Mucosa of descending colon (tissue), 3 donors: ENCODE measurements at regions not wholly inside any gene's neighbourhood (a gene's known extent, or its start where the extent isn't known, plus 50 kb on each side); places are given as distances from the start of the nearest gene placed in this dataset.
"Not testable (repeated sequence)": the region's sequence is repeated elsewhere in the genome, so short reads cannot be mapped to it uniquely, and the experiment has no call there.

ENCODE experiments used
- ATAC-seq: fragments of 200-7000 bp; cut with Tn5 transposase; one replicate; pipeline ENCODE4 v1.9.1; 2020; ENCODE audit warnings: mild to moderate bottlenecking, moderate library complexity
- DNase-seq, 3 donors: peaks; one replicate each; pipeline ENCODE4 v3.0.0-alpha.2; 2020
- H3K36me3 ChIP-seq: fragments of 200-600 bp; one replicate; pipeline ENCODE4 v1.8.0; 2021; ENCODE audit warnings: low read depth, mild to moderate bottlenecking
- H3K4me1 ChIP-seq: fragments of 200-600 bp; one replicate; pipeline ENCODE4 v1.8.0; 2021; ENCODE audit warnings: low read depth, mild to moderate bottlenecking
- H3K4me3 ChIP-seq: fragments of 200-600 bp; one replicate; pipeline ENCODE4 v1.8.0; 2021; ENCODE audit warnings: mild to moderate bottlenecking
- H3K9me3 ChIP-seq: fragments of 200-600 bp; one replicate; pipeline ENCODE4 v1.8.0; 2021; ENCODE audit warnings: mild to moderate bottlenecking
- CTCF ChIP-seq: fragments of 200-600 bp; IDR thresholded peaks from one replicate; pipeline ENCODE4 v1.8.0; 2022; ENCODE audit warnings: antibody characterized with exemption, mild to moderate bottlenecking
- intact Hi-C, 2 donors: fragments of 100-400 bp; cut with DNase I in 1 of 2; cut with micrococcal nuclease in 1 of 2; formaldehyde crosslinking; loops; one replicate each; pipeline versions ENCODE4 v1.11.0 to v1.11.1; 2022; cut with DNase I, micrococcal nuclease
- donor health status: DM: no; HTN: no; CAD: no; lungs with moderate emphysema.
- donor health status: DM: no; HTN: no; CAD: no.
- donor health status: DM: no; HTN: yes; CAD: no.

GRCh38 chr3:137191951-137192350 is 234.2 kb downstream of the IL20RB start:
- ATAC-seq (no peak), DNase-seq (no peak)
- no peaks in the 10 kb centered on the region for H3K4me1 ChIP-seq
- no peak for TF ChIP-seq CTCF
- H3K36me3 ChIP-seq: no peaks in the 10 kb centered on the region
- H3K4me3 ChIP-seq: no peak overlapping the region
- H3K9me3 ChIP-seq: no peaks in the 10 kb centered on the region
- intact Hi-C loops: no loop called here

GRCh38 chr3:137194301-137194700 is 236.5 kb downstream of the IL20RB start:
- H3K4me3 ChIP-seq: no peak overlapping the region
- H3K36me3 ChIP-seq: no peaks in the 10 kb centered on the region
- intact Hi-C loops: no loop called here
- TF ChIP-seq CTCF: no peak
- DNase-seq: no peak
- no peak for ATAC-seq
- no peaks in the 10 kb centered on the region for H3K9me3 ChIP-seq
- H3K4me1 ChIP-seq: no peaks in the 10 kb centered on the region

- H3K4me1 ChIP-seq, DNase-seq, ATAC-seq, intact Hi-C loops, H3K36me3 ChIP-seq, H3K4me3 ChIP-seq, H3K9me3 ChIP-seq: not testable (repeated sequence)
Measured at GRCh38 chr3:137198374-137198773, 240.6 kb downstream of the IL20RB start.

GRCh38 chr3:137199678-137200077 is 241.9 kb downstream of the IL20RB start:
- no peak for ATAC-seq
- Histone ChIP-seq H3K4me1 (no peaks in the 10 kb centered on the region), H3K36me3 (no peaks in the 10 kb centered on the region), H3K9me3 (no peaks in the 10 kb centered on the region), H3K4me3 (no peak overlapping the region)
- intact Hi-C loops: no loop called here
- no peak for TF ChIP-seq CTCF
- no peak for DNase-seq

GRCh38 chr3:137201066-137201465 is 243.3 kb downstream of the IL20RB start:
- ATAC-seq: no peak
- H3K4me1 ChIP-seq: no peaks in the 10 kb centered on the region
- intact Hi-C loops: no loop called here
- no peaks in the 10 kb centered on the region for H3K36me3 ChIP-seq
- no peaks in the 10 kb centered on the region for H3K9me3 ChIP-seq
- H3K4me3 ChIP-seq: no peak overlapping the region
- DNase-seq: no peak
- no peak for TF ChIP-seq CTCF

GRCh38 chr3:137202941-137203340 is 245.2 kb downstream of the IL20RB start:
- intact Hi-C loops: no loop called here

More at GRCh38 chr3:137202941-137203340, 245.2 kb downstream of the IL20RB start:
- DNase-seq: no peak
- TF ChIP-seq CTCF: no peak
- no peaks in the 10 kb centered on the region for H3K36me3 ChIP-seq
- no peak for ATAC-seq
- H3K4me3 ChIP-seq: no peak overlapping the region
- H3K9me3 ChIP-seq: no peaks in the 10 kb centered on the region
- H3K4me1 ChIP-seq: no peaks in the 10 kb centered on the region
